Fibroblast of lung (primary cell): ENCODE measurements at regions not wholly inside any gene's neighbourhood (a gene's known extent, or its start where the extent isn't known, plus 50 kb on each side); places are given as distances from the start of the nearest gene placed in this dataset.

Source experiments
- DNase-seq, 2 donors: peaks; one replicate each; pipeline versions ENCODE4 v3.0.0 to v3.0.0-alpha.2; 2010; ENCODE audit warnings: low read depth in 2 of 2
- H2AFZ ChIP-seq: 2 replicates; pipeline ENCODE4 v1.5.1; 2012; ENCODE audit warnings: low read length, control low read depth, inconsistent platforms
- H3K27ac ChIP-seq: 2 replicates; pipeline ENCODE4 v1.5.1; 2011; ENCODE audit warnings: low read length, control low read depth; ENCODE audit not compliant: insufficient read depth
- H3K27me3 ChIP-seq: 2 replicates; pipeline ENCODE4 v1.5.1; 2011; ENCODE audit warnings: mild to moderate bottlenecking, low read length; ENCODE audit not compliant: control insufficient read depth, insufficient read depth
- H3K36me3 ChIP-seq: 2 replicates; pipeline ENCODE4 v1.5.1; 2011; ENCODE audit warnings: low read length; ENCODE audit not compliant: control insufficient read depth, insufficient read depth
- H3K4me1 ChIP-seq: 2 replicates; pipeline ENCODE4 v1.5.1; 2011; ENCODE audit warnings: low read length; ENCODE audit not compliant: control insufficient read depth, insufficient read depth; ENCODE audit errors: extremely low read depth
- H3K4me2 ChIP-seq: 2 replicates; pipeline ENCODE4 v1.5.1; 2011; ENCODE audit warnings: low read length, control low read depth; ENCODE audit not compliant: insufficient read depth; ENCODE audit errors: extremely low read depth
- H3K4me3 ChIP-seq, 4 experiments: fragments of 200-600 bp in 1 of 4; sonication (generic) in 1 of 4; replicated peaks in 1 of 4; 2 replicates each; pipeline ENCODE4 v1.5.1; 2011 to 2016; ENCODE audit warnings: low read length in 4 of 4, low read depth in 3 of 4, mild to moderate bottlenecking in 3 of 4, control low read depth in 2 of 4, inconsistent platforms in 1 of 4, mixed read lengths in 1 of 4; ENCODE audit not compliant: insufficient read depth in 1 of 4; ENCODE audit errors: control extremely low read depth in 1 of 4
- H3K79me2 ChIP-seq: 2 replicates; pipeline ENCODE4 v1.5.1; 2012; ENCODE audit warnings: mild to moderate bottlenecking, low read length, inconsistent platforms; ENCODE audit not compliant: control insufficient read depth, insufficient read depth
- H3K9ac ChIP-seq: 2 replicates; pipeline ENCODE4 v1.5.1; 2011; ENCODE audit warnings: mild to moderate bottlenecking, low read length, control low read depth; ENCODE audit not compliant: insufficient read depth
- H3K9me3 ChIP-seq: 2 replicates; pipeline ENCODE4 v1.5.1; 2012; ENCODE audit warnings: low read depth, low read length; ENCODE audit not compliant: control insufficient read depth, insufficient read depth
- H4K20me1 ChIP-seq: 2 replicates; pipeline ENCODE4 v1.5.1; 2011; ENCODE audit warnings: low read length; ENCODE audit not compliant: control insufficient read depth, insufficient read depth; ENCODE audit errors: extremely low read depth
- EZH2 ChIP-seq: IDR thresholded peaks from 2 replicates; pipeline ENCODE4 v1.5.1; 2012; ENCODE audit warnings: low read length, control low read depth, mild to moderate bottlenecking; ENCODE audit errors: missing control alignments
- TF ChIP-seq, protein P1 (sequence below), 2 donors: IDR thresholded peaks in 1 of 2; conservative IDR thresholded peaks in 1 of 2; 1 replicate in 1 of 2; 2 replicates in 1 of 2; pipeline ENCODE4 v1.5.1; 2011 to 2012; ENCODE audit warnings: low read length in 2 of 2, control low read depth in 1 of 2, inconsistent platforms in 1 of 2, low read depth in 1 of 2, mild to moderate bottlenecking in 1 of 2

- Histone ChIP-seq H3K27me3 (peaks cover 4% of the 10 kb centered on the region), H3K4me2 (no peak overlapping the region), H3K27ac (no peak overlapping the region), H3K9me3 (no peaks in the 10 kb centered on the region), H4K20me1 (no peaks in the 10 kb centered on the region), H3K4me1 (no peaks in the 10 kb centered on the region), H3K79me2 (no peaks in the 10 kb centered on the region), H3K36me3 (no peaks in the 10 kb centered on the region), H2AFZ (no peak overlapping the region), H3K4me3 (no peak overlapping the region), H3K9ac (no peak overlapping the region)
- no peak for TF ChIP-seq EZH2
- TF ChIP-seq, protein P1, sequence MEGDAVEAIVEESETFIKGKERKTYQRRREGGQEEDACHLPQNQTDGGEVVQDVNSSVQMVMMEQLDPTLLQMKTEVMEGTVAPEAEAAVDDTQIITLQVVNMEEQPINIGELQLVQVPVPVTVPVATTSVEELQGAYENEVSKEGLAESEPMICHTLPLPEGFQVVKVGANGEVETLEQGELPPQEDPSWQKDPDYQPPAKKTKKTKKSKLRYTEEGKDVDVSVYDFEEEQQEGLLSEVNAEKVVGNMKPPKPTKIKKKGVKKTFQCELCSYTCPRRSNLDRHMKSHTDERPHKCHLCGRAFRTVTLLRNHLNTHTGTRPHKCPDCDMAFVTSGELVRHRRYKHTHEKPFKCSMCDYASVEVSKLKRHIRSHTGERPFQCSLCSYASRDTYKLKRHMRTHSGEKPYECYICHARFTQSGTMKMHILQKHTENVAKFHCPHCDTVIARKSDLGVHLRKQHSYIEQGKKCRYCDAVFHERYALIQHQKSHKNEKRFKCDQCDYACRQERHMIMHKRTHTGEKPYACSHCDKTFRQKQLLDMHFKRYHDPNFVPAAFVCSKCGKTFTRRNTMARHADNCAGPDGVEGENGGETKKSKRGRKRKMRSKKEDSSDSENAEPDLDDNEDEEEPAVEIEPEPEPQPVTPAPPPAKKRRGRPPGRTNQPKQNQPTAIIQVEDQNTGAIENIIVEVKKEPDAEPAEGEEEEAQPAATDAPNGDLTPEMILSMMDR (conservative IDR thresholded peaks at IDR 0.05 in 1 of 2, IDR thresholded peaks at IDR 0.05 in 1 of 2; ENCODE audit: low read depth in 1 of 2, low read length in 2 of 2): no peak
- no peak for DNase-seq
Observed at GRCh38 chr1:14298806-14299205, 299.7 kb upstream of the KAZN start.

GRCh38 chr1:14300991-14301703, 297.3 kb upstream of the KAZN start:
- no peaks in the 10 kb centered on the region for H3K36me3 ChIP-seq
- H3K9ac ChIP-seq: no peak overlapping the region
- TF ChIP-seq, protein P1 (conservative IDR thresholded peaks at IDR 0.05 in 1 of 2, IDR thresholded peaks at IDR 0.05 in 1 of 2; ENCODE audit: low read depth in 1 of 2, low read length in 2 of 2): no peak
- no peak for TF ChIP-seq EZH2
- no peak overlapping the region for H3K27ac ChIP-seq
- DNase-seq: peak; percentile 19 to 29
- H3K4me2 ChIP-seq: no peak overlapping the region
- H4K20me1 ChIP-seq: no peaks in the 10 kb centered on the region
- no peaks in the 10 kb centered on the region for H3K4me1 ChIP-seq
- no peaks in the 10 kb centered on the region for H3K9me3 ChIP-seq
- no peak overlapping the region for H3K4me3 ChIP-seq
- H2AFZ ChIP-seq: no peak overlapping the region
- H3K27me3 ChIP-seq: peaks cover 4% of the 10 kb centered on the region
- H3K79me2 ChIP-seq: no peaks in the 10 kb centered on the region

GRCh38 chr1:14301704-14302024, 296.8 kb upstream of the KAZN start:
- Histone ChIP-seq H3K4me3 (no peak overlapping the region), H3K4me1 (no peaks in the 10 kb centered on the region), H3K36me3 (no peaks in the 10 kb centered on the region), H4K20me1 (no peaks in the 10 kb centered on the region), H3K9ac (no peak overlapping the region), H3K79me2 (no peaks in the 10 kb centered on the region), H3K4me2 (no peak overlapping the region), H3K27ac (no peak overlapping the region), H3K9me3 (no peaks in the 10 kb centered on the region), H2AFZ (no peak overlapping the region), H3K27me3 (peaks cover 4% of the 10 kb centered on the region)
- TF ChIP-seq, protein P1 (conservative IDR thresholded peaks at IDR 0.05 in 1 of 2, IDR thresholded peaks at IDR 0.05 in 1 of 2; ENCODE audit: low read depth in 1 of 2, low read length in 2 of 2): no peak
- no peak for TF ChIP-seq EZH2
- DNase-seq: no peak
